ENCODE measurements at regions not wholly inside any gene's neighbourhood (a gene's known extent, or its start where the extent isn't known, plus 50 kb on each side); places are given as distances from the start of the nearest gene placed in this dataset.
A peak's percentile ranks its signal among the peaks of the same experiment; 100 is the strongest.

GRCh38 chr10:30115626-30115940, 56.2 kb upstream of the JCAD start:
- no peak for ATAC-seq

DNA sequence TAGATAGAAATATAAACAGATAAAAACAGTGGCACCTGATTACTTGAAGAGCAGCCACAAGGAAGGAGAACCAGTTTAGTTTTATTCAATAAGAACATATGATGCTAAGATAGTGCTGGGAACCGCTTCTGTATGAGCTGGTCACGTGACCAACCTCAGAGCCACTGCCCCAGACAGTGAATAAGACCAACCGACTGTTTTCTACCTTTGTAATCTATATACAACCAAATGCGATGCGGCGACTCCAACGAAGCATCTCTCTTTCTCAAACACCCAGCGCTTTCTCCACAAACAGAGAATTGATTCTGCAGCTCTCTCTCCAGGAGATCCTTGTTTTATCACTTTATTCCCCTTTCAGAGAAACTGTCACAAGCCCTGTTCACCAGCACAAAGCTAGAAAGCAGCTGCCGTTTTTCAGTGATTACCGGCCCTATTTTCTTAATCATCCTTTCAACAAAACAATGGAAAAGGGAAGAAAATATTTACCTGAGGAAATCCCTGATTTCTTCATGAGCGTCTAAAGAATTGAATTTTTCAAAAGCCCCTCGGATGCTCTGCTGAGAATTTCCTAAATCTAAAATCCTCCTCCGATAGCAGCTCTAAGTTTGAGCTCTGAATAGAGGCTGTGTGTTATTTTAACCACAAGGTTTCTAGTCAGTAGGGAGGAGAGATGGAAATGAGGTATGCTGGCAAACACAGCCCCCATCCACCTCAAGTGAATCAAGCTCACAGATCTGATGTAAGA, 55.7 kb upstream of the JCAD start:
- TF ChIP-seq GLIS3 (CRISPR knock-in tag; IDR thresholded peaks at IDR 0.05): no peak
- TF ChIP-seq TCF4 (CRISPR knock-in tag; IDR thresholded peaks at IDR 0.05; ENCODE audit: borderline replicate concordance): no peak
- no peak for TF ChIP-seq ZFP3 (CRISPR knock-in tag; IDR thresholded peaks at IDR 0.05)
- TF ChIP-seq ZC3H10 (CRISPR knock-in tag; IDR thresholded peaks at IDR 0.05): no peak
- TF ChIP-seq ZNF8 (CRISPR knock-in tag; IDR thresholded peaks at IDR 0.05): no peak
- no peak for TF ChIP-seq RARB (CRISPR knock-in tag; IDR thresholded peaks at IDR 0.05)
- TF ChIP-seq ZNF70 (CRISPR knock-in tag; IDR thresholded peaks at IDR 0.05): no peak
- TF ChIP-seq ESRRG (CRISPR knock-in tag; IDR thresholded peaks at IDR 0.05): no peak
- no peak for TF ChIP-seq ISL1 (CRISPR knock-in tag; IDR thresholded peaks at IDR 0.05)
- TF ChIP-seq POU6F1 (CRISPR knock-in tag; IDR thresholded peaks at IDR 0.05; ENCODE audit: borderline replicate concordance, low read depth): no peak
- ATAC-seq: peak; percentile 64

More at GRCh38 chr10:30115626-30115940, 56.2 kb upstream of the JCAD start:
- TF ChIP-seq SNAI2 (CRISPR knock-in tag; IDR thresholded peaks at IDR 0.05): no peak
- TF ChIP-seq TCF4 (CRISPR knock-in tag; IDR thresholded peaks at IDR 0.05; ENCODE audit: borderline replicate concordance): no peak
- no peak for TF ChIP-seq ZNF565 (CRISPR knock-in tag; conservative IDR thresholded peaks at IDR 0.05; ENCODE audit: low read depth)
- no peak for TF ChIP-seq ZFP3 (CRISPR knock-in tag; IDR thresholded peaks at IDR 0.05)
- TF ChIP-seq ZC3H10 (CRISPR knock-in tag; IDR thresholded peaks at IDR 0.05): no peak

GRCh38 chr10:30114401-30114800, 55.0 kb upstream of the JCAD start:
- TF ChIP-seq ZC3H10 (CRISPR knock-in tag; IDR thresholded peaks at IDR 0.05) (no peak), ZNF70 (CRISPR knock-in tag; IDR thresholded peaks at IDR 0.05) (no peak), ZNF8 (CRISPR knock-in tag; IDR thresholded peaks at IDR 0.05) (no peak)

GRCh38 chr10:30111340-30112022, 52.1 kb upstream of the JCAD start:
- ATAC-seq: peak; percentile 82
- TF ChIP-seq BACH2 (CRISPR knock-in tag; IDR thresholded peaks at IDR 0.05; ENCODE audit: borderline replicate concordance) (no peak), TOX (CRISPR knock-in tag; IDR thresholded peaks at IDR 0.05; ENCODE audit: borderline replicate concordance) (no peak), PPARA (CRISPR knock-in tag; IDR thresholded peaks at IDR 0.05; ENCODE audit: borderline replicate concordance) (no peak), SNAI2 (CRISPR knock-in tag; IDR thresholded peaks at IDR 0.05) (no peak), CSDC2 (CRISPR knock-in tag; IDR thresholded peaks at IDR 0.05) (no peak), RARB (CRISPR knock-in tag; IDR thresholded peaks at IDR 0.05) (no peak), GLIS3 (CRISPR knock-in tag; IDR thresholded peaks at IDR 0.05) (no peak), ZFP3 (CRISPR knock-in tag; IDR thresholded peaks at IDR 0.05) (no peak), ESRRG (CRISPR knock-in tag; IDR thresholded peaks at IDR 0.05) (no peak)

More at GRCh38 chr10:30114401-30114800, 55.0 kb upstream of the JCAD start:
- ATAC-seq: no peak

All from SK-N-SH treated with all-trans-retinoic acid at 6 μM for 48 hours (cell line).